C4-2B (cell line): ENCODE measurements at regions not wholly inside any gene's neighbourhood (a gene's known extent, or its start where the extent isn't known, plus 50 kb on each side); places are given as distances from the start of the nearest gene placed in this dataset.

Experiments
- CTCF ChIP-seq: fragments of 450-650 bp; conservative IDR thresholded peaks from 2 replicates; pipeline ENCODE4 v1.5.1; 2017; ENCODE audit warnings: mild to moderate bottlenecking
- ZFX ChIP-seq: fragments of 450-650 bp; IDR thresholded peaks from 2 replicates; pipeline ENCODE4 v1.6.1; 2017

GRCh38 chr19:28831462-28831861, 381.5 kb downstream of the UQCRFS1 start:
- TF ChIP-seq CTCF: no peak
- TF ChIP-seq ZFX: no peak
